AG04449 (cell line): ENCODE measurements at regions not wholly inside any gene's neighbourhood (a gene's known extent, or its start where the extent isn't known, plus 50 kb on each side); places are given as distances from the start of the nearest gene placed in this dataset.

Experiments used
- CTCF ChIA-PET: fragments of 350-600 bp; formaldehyde crosslinking; extraction: SDS; loops from one replicate; lab custom pipeline; 2021; ENCODE audit warnings: antibody characterized with exemption; lab: Yijun Ruan, JAX
- POLR2A ChIA-PET: fragments of 400-600, 350-600 bp; formaldehyde crosslinking; extraction: SDS; loops from one replicate; lab custom pipeline; 2020; ENCODE audit warnings: antibody characterized with exemption, inconsistent platforms; lab: Yijun Ruan, JAX
- DNase-seq: peaks from one replicate; pipeline ENCODE4 v3.0.0-alpha.2; 2010; ENCODE audit warnings: low read depth, low spot score
- H3K4me3 ChIP-seq: 2 replicates; pipeline ENCODE4 v1.5.1; 2011; ENCODE audit warnings: low read depth, mild to moderate bottlenecking, control low read depth, low read length
- TF ChIP-seq, protein P1 (sequence below): IDR thresholded peaks from one replicate; pipeline ENCODE4 v1.5.1; 2011; ENCODE audit warnings: mild to moderate bottlenecking, moderate library complexity, low read length, control low read depth, inconsistent platforms; ENCODE audit not compliant: insufficient read depth; ENCODE audit errors: missing control alignments

- no peak overlapping the region for H3K4me3 ChIP-seq
- no peak for DNase-seq
- ChIA-PET POLR2A (no interaction called here), CTCF (no interaction called here)
- TF ChIP-seq, protein P1, sequence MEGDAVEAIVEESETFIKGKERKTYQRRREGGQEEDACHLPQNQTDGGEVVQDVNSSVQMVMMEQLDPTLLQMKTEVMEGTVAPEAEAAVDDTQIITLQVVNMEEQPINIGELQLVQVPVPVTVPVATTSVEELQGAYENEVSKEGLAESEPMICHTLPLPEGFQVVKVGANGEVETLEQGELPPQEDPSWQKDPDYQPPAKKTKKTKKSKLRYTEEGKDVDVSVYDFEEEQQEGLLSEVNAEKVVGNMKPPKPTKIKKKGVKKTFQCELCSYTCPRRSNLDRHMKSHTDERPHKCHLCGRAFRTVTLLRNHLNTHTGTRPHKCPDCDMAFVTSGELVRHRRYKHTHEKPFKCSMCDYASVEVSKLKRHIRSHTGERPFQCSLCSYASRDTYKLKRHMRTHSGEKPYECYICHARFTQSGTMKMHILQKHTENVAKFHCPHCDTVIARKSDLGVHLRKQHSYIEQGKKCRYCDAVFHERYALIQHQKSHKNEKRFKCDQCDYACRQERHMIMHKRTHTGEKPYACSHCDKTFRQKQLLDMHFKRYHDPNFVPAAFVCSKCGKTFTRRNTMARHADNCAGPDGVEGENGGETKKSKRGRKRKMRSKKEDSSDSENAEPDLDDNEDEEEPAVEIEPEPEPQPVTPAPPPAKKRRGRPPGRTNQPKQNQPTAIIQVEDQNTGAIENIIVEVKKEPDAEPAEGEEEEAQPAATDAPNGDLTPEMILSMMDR = no peak
Observed at GRCh38 chr6:1208876-1209275, 103.0 kb upstream of the FOXQ1 start.

- no peak for DNase-seq
- ChIA-PET POLR2A (no interaction called here), CTCF (no interaction called here)
- TF ChIP-seq, protein P1 = no peak
- H3K4me3 ChIP-seq = no peak overlapping the region
Observed at GRCh38 chr6:1203546-1203945, 108.4 kb upstream of the FOXQ1 start.

DNA sequence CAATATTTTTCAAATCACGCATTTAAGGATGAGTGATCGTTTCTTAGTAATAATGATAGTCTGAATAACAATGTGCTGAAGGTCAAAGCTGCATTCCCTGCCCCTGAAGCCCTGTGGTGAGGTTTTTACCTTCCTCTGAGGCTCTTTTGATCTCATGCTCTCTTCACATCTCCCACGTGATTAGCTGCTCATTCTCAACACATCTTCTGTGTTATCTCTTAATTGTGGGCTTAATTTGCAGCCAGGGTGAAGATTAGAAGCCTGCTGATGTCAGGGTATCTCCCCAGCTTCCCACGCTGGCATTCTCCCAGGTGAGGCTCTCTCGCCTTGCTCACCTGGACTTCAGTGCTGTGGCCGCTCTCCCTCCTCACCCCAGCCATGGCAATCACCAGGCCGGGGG is 109.7 kb upstream of the FOXQ1 start:
- ChIA-PET CTCF (no interaction called here), POLR2A (no interaction called here)
- TF ChIP-seq, protein P1 = no peak
- no peak for DNase-seq
- no peak overlapping the region for H3K4me3 ChIP-seq

GRCh38 chr6:1201547-1202200 is 110.2 kb upstream of the FOXQ1 start:
- no peak for DNase-seq
- ChIA-PET POLR2A (interaction anchor here (0.6 kb wide), 1 partner anchor 21 kb away, joined by 3 read pairs; no protein-coding TSS in a partner anchor), CTCF (no interaction called here)
- TF ChIP-seq, protein P1 = no peak
- H3K4me3 ChIP-seq = no peak overlapping the region

DNA sequence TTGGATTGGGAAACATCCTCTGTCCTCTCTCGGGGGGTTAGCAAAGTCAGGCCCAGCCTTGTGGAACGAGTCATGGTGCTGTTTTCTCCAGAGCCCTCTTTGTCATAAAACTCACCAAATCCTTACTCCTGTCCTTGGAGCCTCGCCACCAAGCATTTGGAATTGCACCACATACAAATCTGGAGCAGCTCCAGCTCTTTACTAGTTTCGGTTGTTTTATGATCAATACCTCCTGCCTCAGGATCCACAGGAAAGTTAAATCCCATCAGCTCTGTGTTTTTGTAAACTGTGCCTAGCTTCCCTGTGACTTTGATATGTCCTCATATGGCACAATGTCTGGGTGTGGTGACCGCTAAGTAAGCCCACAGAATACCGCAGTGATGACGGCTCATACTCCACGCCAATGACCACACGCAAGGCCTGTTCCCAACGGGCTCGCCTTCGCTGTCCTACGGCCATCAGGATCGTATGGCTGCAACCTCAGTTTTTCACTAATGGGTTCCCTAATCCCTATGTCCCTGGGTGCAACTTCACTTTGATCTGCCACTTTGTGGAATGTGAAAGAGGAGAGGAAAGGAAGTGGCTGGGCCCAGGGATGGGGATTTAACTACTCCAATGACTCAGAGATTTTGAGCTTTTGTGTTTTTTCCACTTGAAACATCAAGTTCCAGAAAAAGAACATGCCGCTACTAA is 111.3 kb upstream of the FOXQ1 start:
- TF ChIP-seq, protein P1 = no peak
- no peak for DNase-seq
- ChIA-PET CTCF (no interaction called here), POLR2A (no interaction called here)
- no peak overlapping the region for H3K4me3 ChIP-seq

DNA sequence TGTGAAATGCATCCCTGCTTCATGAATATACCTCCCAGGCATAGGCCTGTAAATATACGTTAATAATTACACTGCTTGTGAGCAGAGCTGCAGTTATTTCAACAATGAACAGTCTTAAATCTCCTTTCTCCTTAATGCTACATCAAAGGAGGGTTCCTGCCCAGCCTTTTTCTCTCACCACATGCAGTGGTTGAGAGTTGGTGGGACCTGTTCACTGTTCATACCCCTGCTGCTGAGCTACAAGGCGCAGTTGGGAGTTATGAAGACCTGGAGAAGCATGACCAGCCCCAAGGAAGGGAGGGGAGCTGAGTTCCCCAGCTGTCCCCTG is 111.9 kb upstream of the FOXQ1 start:
- POLR2A ChIA-PET = no interaction called here
- TF ChIP-seq, protein P1 = no peak
- no peak overlapping the region for H3K4me3 ChIP-seq
- no peak for DNase-seq
- CTCF ChIA-PET = no interaction called here
